DND-41 (cell line): ENCODE measurements at regions not wholly inside any gene's neighbourhood (a gene's known extent, or its start where the extent isn't known, plus 50 kb on each side); places are given as distances from the start of the nearest gene placed in this dataset.

Source experiments
- ATAC-seq: fragments of 200-7000 bp; cut with Tn5 transposase; 3 replicates; pipeline ENCODE4 v1.9.1; 2021; ENCODE audit warnings: low read depth; ENCODE audit not compliant: insufficient read depth
- DNase-seq: peaks from one replicate; pipeline ENCODE4 v3.0.0-alpha.2; 2020
- H2AFZ ChIP-seq: 2 replicates; pipeline ENCODE4 v1.6.0; 2012; ENCODE audit warnings: low read depth, low read length
- H3K27ac ChIP-seq: 2 replicates; pipeline ENCODE4 v1.5.1; 2012; ENCODE audit warnings: low read length, inconsistent platforms
- H3K27me3 ChIP-seq: fragments of 200-600 bp; sonication (generic); 2 replicates; pipeline ENCODE4 v1.6.0; 2012; ENCODE audit warnings: low read length, mild to moderate bottlenecking, inconsistent platforms; ENCODE audit not compliant: insufficient read depth, poor library complexity
- H3K36me3 ChIP-seq: 2 replicates; pipeline ENCODE4 v1.5.1; 2012; ENCODE audit warnings: low read length, inconsistent platforms; ENCODE audit not compliant: insufficient read depth
- H3K4me1 ChIP-seq: 2 replicates; pipeline ENCODE4 v1.5.1; 2012; ENCODE audit warnings: mild to moderate bottlenecking, low read length; ENCODE audit not compliant: insufficient read depth
- H3K4me2 ChIP-seq: 2 replicates; pipeline ENCODE4 v1.6.0; 2012; ENCODE audit warnings: mild to moderate bottlenecking, moderate library complexity, low read length, inconsistent platforms; ENCODE audit not compliant: insufficient read depth
- H3K4me3 ChIP-seq, 2 experiments: fragments of 200-600 bp in 1 of 2; shearing (Covaris generic) in 1 of 2; 2 replicates each; pipeline ENCODE4 v1.5.1; 2012 to 2016; ENCODE audit warnings: inconsistent platforms in 2 of 2, low read length in 2 of 2, mild to moderate bottlenecking in 2 of 2, low read depth in 1 of 2, moderate library complexity in 1 of 2
- H3K79me2 ChIP-seq: 2 replicates; pipeline ENCODE4 v1.6.0; 2012; ENCODE audit warnings: low read length, inconsistent platforms; ENCODE audit not compliant: insufficient read depth
- H3K9ac ChIP-seq: 2 replicates; pipeline ENCODE4 v1.6.0; 2012; ENCODE audit warnings: low read depth, mild to moderate bottlenecking, inconsistent platforms, low read length, moderate library complexity
- H3K9me3 ChIP-seq: 2 replicates; pipeline ENCODE4 v1.5.1; 2012; ENCODE audit warnings: low read length, moderate library complexity, mild to moderate bottlenecking, inconsistent platforms; ENCODE audit not compliant: insufficient read depth, severe bottlenecking
- H4K20me1 ChIP-seq: 2 replicates; pipeline ENCODE4 v1.6.0; 2012; ENCODE audit warnings: low read length; ENCODE audit not compliant: insufficient read depth
- CTCF ChIP-seq: IDR thresholded peaks from 2 replicates; pipeline ENCODE4 v1.5.1; 2012; ENCODE audit warnings: borderline replicate concordance, low read length, moderate library complexity, mild to moderate bottlenecking; ENCODE audit not compliant: poor library complexity, severe bottlenecking; ENCODE audit errors: extremely low read depth
- EZH2 ChIP-seq: IDR thresholded peaks from 3 replicates; pipeline ENCODE4 v1.6.1; 2012; ENCODE audit warnings: borderline replicate concordance, low read depth, mild to moderate bottlenecking, moderate library complexity, low read length, inconsistent platforms; ENCODE audit not compliant: severe bottlenecking

- Histone ChIP-seq H3K9ac (no peak overlapping the region), H3K4me2 (no peak overlapping the region), H2AFZ (no peak overlapping the region), H4K20me1 (no peaks in the 10 kb centered on the region), H3K9me3 (no peaks in the 10 kb centered on the region), H3K27ac (no peak overlapping the region), H3K4me3 (no peak overlapping the region), H3K79me2 (no peaks in the 10 kb centered on the region), H3K4me1 (peaks cover 8% of the 10 kb centered on the region; the same call in 1 of the 2 replicates), H3K36me3 (no peaks in the 10 kb centered on the region), H3K27me3 (no peaks in the 10 kb centered on the region)
- TF ChIP-seq EZH2 (no peak), CTCF (no peak)
- DNase-seq, result no peak
- ATAC-seq, result no peak
Observed at GRCh38 chr6:134537146-134537555, 219.2 kb upstream of the SGK1 start.

- Histone ChIP-seq H3K27me3 (no peaks in the 10 kb centered on the region), H4K20me1 (no peaks in the 10 kb centered on the region), H3K4me3 (no peak overlapping the region), H3K27ac (no peak overlapping the region), H3K4me2 (no peak overlapping the region), H3K36me3 (no peaks in the 10 kb centered on the region), H2AFZ (no peak overlapping the region), H3K79me2 (no peaks in the 10 kb centered on the region), H3K9me3 (no peaks in the 10 kb centered on the region), H3K9ac (no peak overlapping the region), H3K4me1 (peaks cover 8% of the 10 kb centered on the region; the same call in 1 of the 2 replicates)
- TF ChIP-seq EZH2 (no peak), CTCF (no peak)
- DNase-seq, result no peak
- no peak for ATAC-seq
Observed at GRCh38 chr6:134535831-134536230, 217.9 kb upstream of the SGK1 start.

- H2AFZ ChIP-seq, result no peak overlapping the region
- no peaks in the 10 kb centered on the region for H3K9me3 ChIP-seq
- DNase-seq, result no peak
- no peaks in the 10 kb centered on the region for H3K27me3 ChIP-seq
- H3K27ac ChIP-seq, result no peak overlapping the region
- TF ChIP-seq CTCF (no peak), EZH2 (no peak)
- no peak overlapping the region for H3K4me2 ChIP-seq
- H4K20me1 ChIP-seq, result no peaks in the 10 kb centered on the region
- H3K4me1 ChIP-seq, result peaks cover 6% of the 10 kb centered on the region; the same call in 1 of the 2 replicates
- no peak overlapping the region for H3K9ac ChIP-seq
- no peaks in the 10 kb centered on the region for H3K36me3 ChIP-seq
- no peak for ATAC-seq
- H3K79me2 ChIP-seq, result no peaks in the 10 kb centered on the region
- no peak overlapping the region for H3K4me3 ChIP-seq
Observed at GRCh38 chr6:134534708-134535149, 216.8 kb upstream of the SGK1 start.

- no peak overlapping the region for H2AFZ ChIP-seq
- H3K9me3 ChIP-seq, result no peaks in the 10 kb centered on the region
- ATAC-seq (no peak), DNase-seq (no peak)
- peaks cover 5% of the 10 kb centered on the region; the same call in 1 of the 2 replicates for H3K4me1 ChIP-seq
- H3K4me2 ChIP-seq, result no peak overlapping the region
- no peaks in the 10 kb centered on the region for H4K20me1 ChIP-seq
- no peak overlapping the region for H3K4me3 ChIP-seq
- TF ChIP-seq CTCF, result no peak
- no peak for TF ChIP-seq EZH2
- no peaks in the 10 kb centered on the region for H3K79me2 ChIP-seq
- H3K9ac ChIP-seq, result no peak overlapping the region
- no peaks in the 10 kb centered on the region for H3K36me3 ChIP-seq
- H3K27ac ChIP-seq, result no peak overlapping the region
- peaks cover 3% of the 10 kb centered on the region for H3K27me3 ChIP-seq
Observed at GRCh38 chr6:134533991-134534390, 216.1 kb upstream of the SGK1 start.
